HG02798 (cell line): ENCODE measurements at regions not wholly inside any gene's neighbourhood (a gene's known extent, or its start where the extent isn't known, plus 50 kb on each side); places are given as distances from the start of the nearest gene placed in this dataset.

ENCODE experiments used
- ATAC-seq: cut with Tn5 transposase; IDR thresholded peaks from one replicate; pipeline ENCODE4 v1.9.1; 2021; ENCODE audit warnings: mild to moderate bottlenecking; ENCODE audit not compliant: unreplicated experiment, poor library complexity

DNA sequence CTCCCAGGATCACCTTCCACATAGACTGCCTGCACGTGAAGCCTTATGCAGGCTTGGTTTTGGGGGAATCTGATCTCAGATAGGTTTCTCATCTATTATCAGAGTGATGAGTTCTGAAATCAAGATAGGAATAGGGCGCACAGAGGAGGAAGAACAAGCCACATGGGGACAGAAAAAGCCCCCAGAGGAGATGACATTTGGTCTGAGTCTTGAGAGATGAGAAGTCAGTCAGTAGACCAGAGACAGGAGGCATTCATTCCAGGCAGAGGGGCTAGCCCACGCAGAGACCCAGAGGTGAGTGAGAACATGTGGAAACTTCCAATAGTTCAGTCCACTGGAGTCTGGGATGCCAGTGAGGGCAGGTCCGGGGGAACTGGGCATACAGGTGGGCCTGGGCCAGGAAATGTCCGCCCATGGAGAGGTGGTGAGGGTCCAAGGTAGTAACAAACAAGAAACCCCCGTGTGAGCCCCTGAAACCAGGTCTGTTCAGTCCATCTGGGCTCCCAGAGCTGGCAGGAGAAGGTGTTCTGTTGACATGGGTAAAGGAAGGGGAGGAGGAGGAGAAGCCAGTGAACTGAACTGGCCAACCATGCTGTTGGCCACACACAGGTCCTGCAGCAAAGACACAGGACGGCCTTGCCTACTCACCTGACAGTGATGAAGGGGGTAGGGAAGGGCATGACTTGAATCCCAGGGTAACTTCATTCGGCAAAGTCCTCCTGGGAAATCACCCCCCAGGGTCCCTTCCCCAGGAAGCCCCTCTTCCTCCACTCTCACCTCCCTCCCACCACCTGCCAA lies 69.3 kb upstream of the SMNDC1 start:
- ATAC-seq = no peak

DNA sequence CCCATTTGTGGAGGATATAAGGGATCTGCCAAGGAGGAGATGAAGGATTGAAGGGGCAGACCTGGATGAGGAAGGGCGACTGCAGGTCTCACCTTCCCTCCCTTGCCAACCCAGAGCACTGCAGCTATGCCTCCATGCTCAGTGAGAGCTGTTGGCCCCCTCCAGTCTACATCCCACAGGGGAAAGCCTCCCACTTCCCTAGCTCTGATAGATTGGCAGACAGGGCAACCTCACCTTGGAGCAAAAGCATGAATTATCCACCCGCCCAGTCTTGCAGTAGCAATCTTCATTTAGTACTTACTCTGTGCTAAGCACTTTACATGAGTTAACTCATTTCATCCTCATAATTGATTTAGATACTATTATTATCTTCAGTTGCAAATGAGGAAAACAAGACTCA lies 70.4 kb upstream of the SMNDC1 start:
- no peak for ATAC-seq

DNA sequence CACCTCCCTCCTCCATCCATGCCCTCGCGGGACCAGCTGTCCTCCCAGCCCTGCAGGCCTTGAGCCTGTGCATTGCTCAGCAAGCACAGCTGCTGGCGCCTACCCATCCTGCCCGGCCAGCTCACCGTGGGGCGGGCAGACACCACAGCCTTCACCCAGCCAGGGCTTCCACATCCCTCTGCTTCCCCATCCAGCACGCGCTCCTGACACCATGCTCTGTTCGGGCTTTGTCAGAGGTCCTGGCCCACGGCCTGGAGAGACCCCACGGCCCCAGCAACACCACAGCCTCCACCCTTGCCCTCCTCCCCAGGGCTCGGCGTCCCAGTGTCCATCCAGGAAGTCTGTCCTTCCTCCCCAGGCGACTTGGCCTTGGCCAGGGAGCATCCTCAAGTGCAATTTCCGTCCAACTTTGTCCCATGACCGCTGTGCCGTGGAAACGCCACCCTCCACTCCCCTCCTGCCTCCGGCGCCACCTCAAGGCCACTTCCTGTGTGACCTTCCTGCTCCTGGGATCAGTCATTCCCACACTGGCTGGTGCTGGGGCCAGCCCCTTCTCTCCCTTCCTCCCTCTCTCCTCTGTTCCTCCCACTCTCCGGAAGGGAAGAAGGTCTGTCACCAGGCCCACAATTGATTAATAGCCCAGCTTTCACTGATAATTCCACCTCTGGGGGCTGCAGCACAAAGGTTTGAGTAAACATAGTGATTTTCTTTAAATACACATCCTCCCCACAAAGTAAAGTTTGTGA lies 71.5 kb upstream of the SMNDC1 start:
- ATAC-seq = no peak

DNA sequence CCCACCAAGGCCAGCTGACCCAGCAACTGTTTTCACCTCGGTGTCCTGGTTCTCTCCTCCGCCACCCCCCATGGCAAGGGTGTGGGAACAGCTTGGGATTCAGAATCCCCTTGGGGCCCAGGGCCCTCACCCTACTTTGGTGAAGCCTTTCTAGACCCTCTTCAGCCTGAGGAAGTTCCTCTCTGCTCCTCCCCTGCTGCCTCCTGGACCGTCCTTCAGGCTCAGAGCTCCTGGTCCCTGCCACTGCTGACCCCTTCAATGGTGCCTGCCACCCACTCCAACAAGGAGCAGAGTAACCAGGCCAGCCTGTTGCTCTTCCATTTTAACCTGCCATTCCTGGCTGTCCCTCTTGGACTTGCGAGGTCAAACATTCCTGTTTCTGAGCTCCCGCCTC lies 72.0 kb upstream of the SMNDC1 start:
- ATAC-seq = no peak

DNA sequence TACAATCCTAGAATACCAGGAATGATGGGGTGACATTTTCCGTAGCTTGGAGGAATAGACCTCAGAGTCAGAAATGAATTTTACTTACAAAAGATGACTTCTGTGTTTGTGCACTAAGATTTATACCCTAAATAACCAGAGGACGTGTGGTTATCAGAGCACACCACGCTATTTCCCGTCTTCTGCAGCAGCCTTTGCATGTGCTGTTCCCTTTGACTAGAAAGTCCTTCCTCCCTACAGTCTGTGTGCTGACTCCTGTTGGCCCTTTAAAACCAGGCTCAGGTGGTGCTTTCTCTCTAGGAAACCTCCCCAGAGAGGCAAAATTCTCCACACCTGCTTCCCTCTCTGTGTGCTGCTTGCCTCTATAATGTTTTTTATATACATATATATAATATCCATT lies 73.3 kb upstream of the SMNDC1 start:
- ATAC-seq = no peak

DNA sequence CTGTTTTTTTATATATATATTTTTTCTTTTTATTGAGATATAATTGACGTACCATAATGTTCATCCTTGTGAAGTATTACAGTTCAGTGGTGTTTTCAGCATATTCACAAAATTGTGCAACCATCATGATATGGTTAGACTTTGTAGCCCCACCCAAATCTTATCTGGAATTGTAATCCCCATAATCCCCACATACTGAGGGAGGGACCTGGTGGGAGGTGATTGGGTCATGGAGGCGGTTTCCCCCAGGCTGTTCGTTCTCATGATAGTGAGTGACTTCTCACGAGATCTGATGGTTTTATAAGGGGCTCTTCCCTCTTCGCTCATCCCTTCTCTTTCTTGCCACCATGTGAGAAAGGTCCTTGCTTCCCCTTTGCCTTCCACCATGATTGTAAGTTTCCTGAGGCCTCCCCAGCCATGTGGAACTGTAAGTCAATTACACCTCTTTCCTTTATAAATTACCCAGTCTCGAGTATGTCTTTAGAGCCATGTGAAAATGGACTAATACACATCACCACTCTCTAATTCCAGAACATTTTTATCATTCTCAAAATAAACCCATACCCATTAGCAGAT lies 73.9 kb upstream of the SMNDC1 start:
- no peak for ATAC-seq

DNA sequence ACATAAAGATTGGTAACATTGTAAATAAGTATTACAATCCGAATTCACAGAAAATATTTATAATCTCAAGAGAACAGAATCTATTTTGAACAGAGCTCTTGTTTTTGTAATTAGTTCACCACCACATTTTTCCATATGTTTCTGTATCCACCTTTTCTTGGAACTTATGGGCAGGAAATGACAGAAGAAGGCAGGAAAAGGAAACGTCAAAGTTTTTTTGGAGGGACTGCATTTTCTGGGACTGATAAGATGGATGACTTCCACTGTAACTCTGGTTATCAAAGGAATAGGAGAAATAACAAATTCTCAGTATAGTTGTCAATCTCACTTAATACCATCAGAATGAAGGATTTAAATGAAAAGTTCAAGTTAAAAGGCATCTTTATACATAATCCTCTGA lies 75.1 kb upstream of the SMNDC1 start:
- no peak for ATAC-seq

DNA sequence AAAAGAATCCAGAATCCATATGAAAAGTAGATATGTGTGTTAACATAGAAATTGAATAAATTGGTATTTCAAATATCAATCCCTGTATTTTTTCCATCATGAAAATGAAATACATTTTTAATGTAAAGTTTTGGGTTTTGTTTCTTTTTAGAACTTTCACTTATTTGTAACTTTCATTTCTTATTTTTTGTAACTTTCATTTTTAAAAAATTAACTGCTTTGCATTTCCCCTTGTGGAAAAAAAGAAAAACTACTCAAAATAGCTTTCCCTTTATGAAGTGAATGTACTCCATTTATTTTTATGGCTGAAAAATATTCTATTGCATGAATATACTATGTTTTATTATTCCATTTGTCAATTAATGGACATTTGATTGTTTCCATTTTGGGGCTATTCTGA lies 75.6 kb upstream of the SMNDC1 start:
- ATAC-seq = no peak

DNA sequence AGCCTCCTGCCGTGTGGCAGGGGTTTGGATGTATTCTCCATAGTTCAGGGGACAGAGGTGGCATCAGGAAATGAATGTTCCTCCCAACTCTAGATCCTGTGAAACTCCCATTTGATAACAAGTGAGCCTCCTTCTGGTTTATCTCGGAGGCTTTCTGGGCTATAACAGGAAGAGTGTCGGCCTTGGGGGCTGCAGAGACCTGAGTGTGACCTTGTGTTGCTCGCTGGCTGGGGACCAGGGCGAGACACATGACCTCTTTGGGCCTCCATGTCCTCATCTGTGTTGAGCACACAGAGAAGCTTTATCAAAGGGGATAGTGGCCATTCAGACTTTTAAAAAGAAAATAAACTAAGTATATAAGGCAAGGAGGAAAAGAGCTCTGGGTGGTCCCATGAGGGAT lies 78.0 kb upstream of the SMNDC1 start:
- ATAC-seq = no peak

DNA sequence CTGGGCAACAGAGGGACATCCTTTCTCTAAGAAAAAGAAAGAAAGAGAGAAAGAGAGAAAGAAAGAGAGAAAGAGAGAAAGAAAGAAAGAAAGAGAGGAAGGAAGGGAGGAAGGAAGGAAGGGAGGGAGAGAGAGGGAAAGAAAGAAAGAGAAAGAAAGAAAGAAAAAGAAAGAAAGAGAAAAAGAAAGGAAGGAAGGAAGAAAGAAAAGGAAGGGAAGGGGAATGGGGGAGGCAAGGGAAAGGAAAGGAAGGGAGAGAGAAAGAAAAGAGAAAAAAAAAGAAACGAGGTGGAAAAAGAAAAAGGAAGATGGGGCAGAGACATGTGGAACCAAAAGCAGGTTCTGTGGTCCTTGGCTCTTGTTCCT lies 82.9 kb upstream of the SMNDC1 start:
- no peak for ATAC-seq

DNA sequence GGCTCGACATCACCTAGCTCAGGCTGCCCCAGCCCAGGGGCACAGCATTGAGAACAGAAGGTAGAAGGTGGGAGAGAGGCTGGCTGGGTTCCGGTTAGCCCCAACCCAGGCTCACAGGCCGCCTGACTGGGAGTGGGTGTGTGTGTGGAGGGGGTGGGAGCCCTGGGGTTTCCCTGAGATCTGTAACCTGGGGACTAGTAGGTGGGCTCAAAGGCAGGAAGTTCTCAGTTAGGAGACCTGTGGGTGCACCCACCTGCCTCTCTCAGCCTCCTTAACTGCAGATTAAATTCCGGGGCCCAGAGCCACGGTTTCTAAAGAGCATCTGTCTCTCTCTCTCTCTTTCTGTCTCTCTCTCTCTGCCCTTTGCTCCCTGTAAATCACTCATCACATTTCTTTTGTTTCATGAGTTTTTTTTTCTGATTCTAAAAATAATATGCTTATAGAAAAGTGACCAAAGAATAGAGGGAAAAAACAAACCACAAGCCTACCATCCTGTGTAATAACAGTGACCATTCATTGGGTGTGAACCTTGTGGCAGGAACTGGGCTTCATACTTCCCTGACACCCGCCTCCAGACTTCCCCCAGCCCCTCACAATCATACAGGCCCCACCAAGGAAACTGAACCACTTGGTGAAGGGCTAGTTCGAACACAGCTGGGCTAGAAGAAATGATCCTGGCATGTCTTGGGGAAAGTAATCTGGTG lies 83.4 kb upstream of the SMNDC1 start:
- peak; percentile 85 for ATAC-seq

DNA sequence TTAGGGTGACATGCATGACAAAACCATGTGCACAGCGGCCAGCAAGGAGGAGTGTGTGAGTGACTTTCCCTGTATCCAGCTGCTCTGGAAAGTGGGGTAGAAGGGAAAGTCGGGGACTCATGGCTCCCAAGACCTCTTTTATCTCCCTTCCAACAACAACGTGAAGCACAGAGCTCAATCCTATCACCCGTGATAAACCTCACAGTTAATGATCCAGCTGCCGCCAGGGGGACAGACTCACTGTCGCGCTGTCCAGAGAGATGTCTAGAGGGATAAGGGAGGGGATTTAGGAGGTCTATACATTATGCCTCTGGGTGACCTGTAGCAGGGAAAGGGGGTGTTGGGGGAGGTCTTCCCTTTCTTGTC lies 84.0 kb upstream of the SMNDC1 start:
- no peak for ATAC-seq

DNA sequence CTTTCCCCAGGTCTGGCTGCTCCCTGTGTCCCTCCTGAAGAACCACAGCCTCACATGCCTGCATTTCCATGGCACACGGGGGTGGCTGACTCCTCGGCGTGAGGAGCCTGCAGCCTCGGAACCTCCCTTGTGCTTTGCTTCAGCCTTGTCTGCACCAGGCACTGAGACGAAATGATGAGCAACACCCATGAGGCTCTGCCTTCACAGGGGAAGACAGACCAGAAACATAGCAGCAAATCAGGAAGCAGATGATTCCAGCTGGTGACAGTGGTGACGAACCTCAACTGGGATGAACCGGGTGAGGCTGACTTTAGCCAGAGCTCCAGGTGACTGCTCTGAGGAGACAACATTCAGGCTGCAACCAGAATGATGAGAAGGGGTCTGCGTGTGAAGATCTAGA lies 84.5 kb upstream of the SMNDC1 start:
- no peak for ATAC-seq

DNA sequence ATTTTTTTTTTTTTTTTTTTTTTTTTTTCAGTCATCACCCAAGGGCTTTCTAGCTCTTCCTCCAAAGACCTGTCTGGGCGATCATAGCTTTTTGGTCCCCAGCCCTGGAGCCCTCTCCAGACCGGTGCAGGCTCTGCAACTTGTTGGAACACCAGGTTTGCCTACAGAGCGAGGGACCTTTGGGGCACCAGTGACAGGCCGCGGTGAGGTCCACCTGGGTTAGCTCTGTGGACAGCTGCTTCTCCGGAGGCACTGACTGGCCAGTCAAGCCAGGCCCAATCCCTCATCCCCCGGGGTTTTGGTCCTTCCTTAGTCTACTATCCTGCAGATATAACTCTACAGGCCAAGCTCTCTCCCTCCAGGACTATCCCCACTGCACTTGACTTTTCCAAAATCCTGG lies 86.8 kb upstream of the SMNDC1 start:
- no peak for ATAC-seq

DNA sequence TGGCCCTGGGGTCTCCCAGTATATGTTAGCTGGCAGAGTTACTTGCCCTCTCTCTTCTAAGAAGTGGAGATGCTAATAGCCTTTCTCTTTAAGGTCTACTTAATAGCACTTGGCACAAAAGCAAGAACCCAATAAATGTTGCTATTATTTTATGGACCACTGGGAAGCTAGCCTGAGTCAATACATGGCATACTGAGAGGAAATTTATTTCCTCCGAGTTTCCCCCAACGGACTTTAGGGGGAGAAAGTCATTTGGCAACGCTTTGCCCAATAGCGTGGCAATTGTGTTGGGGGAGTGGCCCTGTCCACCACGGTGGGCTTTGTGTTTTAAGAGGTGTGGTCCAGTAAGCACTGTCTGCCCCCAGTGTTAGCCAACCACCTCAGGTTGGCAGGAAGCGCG lies 87.4 kb upstream of the SMNDC1 start:
- no peak for ATAC-seq

DNA sequence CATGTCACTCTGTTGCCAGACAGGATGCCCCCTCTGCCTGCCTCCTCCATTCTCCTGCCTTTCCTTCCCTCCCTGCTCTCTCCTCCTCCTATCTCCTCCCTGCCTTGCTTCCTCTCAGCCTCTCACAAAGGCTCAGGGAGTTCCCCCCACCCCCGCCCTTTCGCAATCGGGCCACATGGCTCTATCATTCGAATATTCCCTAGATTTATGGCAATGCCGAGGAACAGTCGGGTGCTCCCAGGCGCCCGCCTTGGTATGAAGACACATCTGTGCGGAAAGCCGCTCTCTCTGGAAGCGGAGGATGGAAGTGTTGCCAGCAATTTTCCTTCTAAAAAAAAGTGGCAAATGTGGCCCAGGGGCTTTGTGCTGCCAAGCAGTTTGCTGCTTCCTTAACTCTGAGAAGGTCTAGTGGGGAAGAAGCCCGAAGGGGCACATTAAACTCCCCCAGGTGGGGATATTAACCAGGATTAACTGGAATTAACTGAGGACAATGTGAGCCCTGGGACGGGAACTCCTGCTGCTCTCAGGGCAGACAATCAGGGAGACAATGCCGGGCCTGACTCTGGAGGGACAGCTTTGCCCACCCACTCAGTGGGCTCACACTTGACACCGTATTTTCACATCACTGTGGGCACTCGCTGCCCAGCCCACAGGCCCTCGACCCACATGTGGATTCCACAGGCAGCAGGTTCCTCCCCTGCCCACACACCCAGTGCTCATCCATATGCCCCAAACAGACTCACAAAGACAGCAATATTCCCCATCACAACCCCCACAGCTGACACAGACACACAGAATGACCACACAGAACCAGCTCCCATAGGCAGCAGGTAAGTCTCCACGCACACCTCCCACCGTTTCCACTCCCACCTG lies 88.4 kb upstream of the SMNDC1 start:
- ATAC-seq = no peak

DNA sequence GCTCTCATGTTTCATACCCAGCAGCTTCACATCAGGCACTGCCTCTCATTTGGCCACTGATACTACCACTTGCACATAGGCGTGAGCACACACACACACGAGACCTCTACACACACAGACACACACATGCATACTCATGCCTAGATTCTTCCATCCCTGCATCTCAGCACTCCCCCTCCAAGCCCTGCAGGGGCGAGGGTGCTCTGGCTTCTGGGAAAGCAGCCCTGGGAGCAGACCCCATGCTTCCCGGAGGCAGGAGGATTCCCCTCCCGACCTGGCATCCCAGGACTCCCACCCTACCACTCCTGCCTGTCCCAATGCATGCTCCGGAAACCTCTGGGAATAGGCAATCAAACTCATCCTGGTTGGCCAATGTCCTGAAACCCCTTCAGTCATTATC lies 89.1 kb upstream of the SMNDC1 start:
- ATAC-seq = no peak

DNA sequence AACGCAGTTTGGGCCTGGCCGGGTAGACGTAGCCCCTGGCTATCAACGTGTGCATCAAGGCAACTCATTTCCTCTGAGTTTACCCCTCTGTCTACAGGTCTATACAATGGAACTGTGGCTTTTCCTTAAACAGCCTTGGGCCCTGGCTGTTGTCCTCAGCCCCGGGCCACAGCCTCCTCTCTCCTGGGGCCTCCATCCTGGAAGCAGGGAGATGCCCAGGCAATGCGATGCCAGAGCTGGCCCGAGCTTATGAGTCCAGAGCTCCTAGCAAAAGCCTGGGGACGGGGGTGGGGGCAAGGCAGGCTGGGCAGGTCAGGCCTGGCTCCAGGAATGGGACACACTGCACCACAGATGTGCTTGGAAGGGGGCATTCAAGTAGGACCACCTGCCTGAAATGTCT lies 89.6 kb upstream of the SMNDC1 start:
- ATAC-seq = no peak

DNA sequence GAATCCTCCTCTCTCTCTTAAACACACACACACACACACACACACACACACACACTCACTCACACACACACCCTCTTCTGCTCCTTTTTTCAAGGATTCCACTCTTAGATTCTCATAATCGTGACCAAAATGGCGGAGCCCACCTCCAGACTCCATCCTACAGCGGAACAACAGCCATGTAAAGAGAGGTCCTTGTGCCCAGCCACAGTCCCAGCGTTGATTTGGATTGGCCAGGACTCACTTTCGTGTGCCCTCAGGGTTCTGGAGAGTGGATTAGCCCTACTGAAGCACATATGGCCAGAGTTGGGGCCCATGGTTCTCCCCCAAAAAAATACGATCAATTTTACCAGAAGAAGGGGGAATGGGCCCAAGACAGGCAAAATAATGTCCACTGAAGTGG lies 90.2 kb upstream of the SMNDC1 start:
- no peak for ATAC-seq
